Loucy (cell line): ENCODE measurements at regions not wholly inside any gene's neighbourhood (a gene's known extent, or its start where the extent isn't known, plus 50 kb on each side); places are given as distances from the start of the nearest gene placed in this dataset.

Source experiments
- EZH2phosphoT487 ChIP-seq: fragments of 200-600 bp; IDR thresholded peaks from 2 replicates; pipeline ENCODE4 v1.6.1; 2018; ENCODE audit warnings: antibody characterized with exemption, mild to moderate bottlenecking, moderate library complexity, borderline replicate concordance
- TF ChIP-seq, protein P1 (sequence below): fragments of 200-600 bp; sonication (generic); conservative IDR thresholded peaks from 2 replicates; pipeline ENCODE4 v1.5.1; 2014; ENCODE audit warnings: mild to moderate bottlenecking, antibody characterized with exemption, low read length

DNA sequence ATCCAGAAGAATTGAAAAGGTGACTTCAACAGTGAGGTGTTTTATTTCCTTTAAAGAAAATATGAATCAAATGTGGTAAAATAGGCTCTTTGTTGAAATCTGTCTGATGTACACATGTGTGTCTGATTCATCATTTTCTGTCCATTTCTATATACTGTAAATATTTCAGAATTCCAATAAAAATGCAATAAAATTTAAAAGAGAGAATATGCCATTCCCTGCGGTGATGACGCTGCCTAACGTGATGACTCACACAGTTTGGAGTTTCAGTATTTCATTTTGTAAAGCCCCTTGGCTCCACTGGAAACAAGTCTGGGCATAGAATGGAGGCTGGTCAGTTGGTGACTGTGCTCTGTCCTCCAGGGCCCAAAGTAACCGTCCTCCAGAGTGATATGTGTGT is 482.5 kb upstream of the CDH5 start:
- TF ChIP-seq, protein P1, sequence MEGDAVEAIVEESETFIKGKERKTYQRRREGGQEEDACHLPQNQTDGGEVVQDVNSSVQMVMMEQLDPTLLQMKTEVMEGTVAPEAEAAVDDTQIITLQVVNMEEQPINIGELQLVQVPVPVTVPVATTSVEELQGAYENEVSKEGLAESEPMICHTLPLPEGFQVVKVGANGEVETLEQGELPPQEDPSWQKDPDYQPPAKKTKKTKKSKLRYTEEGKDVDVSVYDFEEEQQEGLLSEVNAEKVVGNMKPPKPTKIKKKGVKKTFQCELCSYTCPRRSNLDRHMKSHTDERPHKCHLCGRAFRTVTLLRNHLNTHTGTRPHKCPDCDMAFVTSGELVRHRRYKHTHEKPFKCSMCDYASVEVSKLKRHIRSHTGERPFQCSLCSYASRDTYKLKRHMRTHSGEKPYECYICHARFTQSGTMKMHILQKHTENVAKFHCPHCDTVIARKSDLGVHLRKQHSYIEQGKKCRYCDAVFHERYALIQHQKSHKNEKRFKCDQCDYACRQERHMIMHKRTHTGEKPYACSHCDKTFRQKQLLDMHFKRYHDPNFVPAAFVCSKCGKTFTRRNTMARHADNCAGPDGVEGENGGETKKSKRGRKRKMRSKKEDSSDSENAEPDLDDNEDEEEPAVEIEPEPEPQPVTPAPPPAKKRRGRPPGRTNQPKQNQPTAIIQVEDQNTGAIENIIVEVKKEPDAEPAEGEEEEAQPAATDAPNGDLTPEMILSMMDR = no peak
- no peak for TF ChIP-seq EZH2phosphoT487
